ENCODE measurements at regions not wholly inside any gene's neighbourhood (a gene's known extent, or its start where the extent isn't known, plus 50 kb on each side); places are given as distances from the start of the nearest gene placed in this dataset.

GRCh38 chr11:91046261-91046660, 823.4 kb upstream of the CHORDC1 start:
- TF ChIP-seq, protein P1, sequence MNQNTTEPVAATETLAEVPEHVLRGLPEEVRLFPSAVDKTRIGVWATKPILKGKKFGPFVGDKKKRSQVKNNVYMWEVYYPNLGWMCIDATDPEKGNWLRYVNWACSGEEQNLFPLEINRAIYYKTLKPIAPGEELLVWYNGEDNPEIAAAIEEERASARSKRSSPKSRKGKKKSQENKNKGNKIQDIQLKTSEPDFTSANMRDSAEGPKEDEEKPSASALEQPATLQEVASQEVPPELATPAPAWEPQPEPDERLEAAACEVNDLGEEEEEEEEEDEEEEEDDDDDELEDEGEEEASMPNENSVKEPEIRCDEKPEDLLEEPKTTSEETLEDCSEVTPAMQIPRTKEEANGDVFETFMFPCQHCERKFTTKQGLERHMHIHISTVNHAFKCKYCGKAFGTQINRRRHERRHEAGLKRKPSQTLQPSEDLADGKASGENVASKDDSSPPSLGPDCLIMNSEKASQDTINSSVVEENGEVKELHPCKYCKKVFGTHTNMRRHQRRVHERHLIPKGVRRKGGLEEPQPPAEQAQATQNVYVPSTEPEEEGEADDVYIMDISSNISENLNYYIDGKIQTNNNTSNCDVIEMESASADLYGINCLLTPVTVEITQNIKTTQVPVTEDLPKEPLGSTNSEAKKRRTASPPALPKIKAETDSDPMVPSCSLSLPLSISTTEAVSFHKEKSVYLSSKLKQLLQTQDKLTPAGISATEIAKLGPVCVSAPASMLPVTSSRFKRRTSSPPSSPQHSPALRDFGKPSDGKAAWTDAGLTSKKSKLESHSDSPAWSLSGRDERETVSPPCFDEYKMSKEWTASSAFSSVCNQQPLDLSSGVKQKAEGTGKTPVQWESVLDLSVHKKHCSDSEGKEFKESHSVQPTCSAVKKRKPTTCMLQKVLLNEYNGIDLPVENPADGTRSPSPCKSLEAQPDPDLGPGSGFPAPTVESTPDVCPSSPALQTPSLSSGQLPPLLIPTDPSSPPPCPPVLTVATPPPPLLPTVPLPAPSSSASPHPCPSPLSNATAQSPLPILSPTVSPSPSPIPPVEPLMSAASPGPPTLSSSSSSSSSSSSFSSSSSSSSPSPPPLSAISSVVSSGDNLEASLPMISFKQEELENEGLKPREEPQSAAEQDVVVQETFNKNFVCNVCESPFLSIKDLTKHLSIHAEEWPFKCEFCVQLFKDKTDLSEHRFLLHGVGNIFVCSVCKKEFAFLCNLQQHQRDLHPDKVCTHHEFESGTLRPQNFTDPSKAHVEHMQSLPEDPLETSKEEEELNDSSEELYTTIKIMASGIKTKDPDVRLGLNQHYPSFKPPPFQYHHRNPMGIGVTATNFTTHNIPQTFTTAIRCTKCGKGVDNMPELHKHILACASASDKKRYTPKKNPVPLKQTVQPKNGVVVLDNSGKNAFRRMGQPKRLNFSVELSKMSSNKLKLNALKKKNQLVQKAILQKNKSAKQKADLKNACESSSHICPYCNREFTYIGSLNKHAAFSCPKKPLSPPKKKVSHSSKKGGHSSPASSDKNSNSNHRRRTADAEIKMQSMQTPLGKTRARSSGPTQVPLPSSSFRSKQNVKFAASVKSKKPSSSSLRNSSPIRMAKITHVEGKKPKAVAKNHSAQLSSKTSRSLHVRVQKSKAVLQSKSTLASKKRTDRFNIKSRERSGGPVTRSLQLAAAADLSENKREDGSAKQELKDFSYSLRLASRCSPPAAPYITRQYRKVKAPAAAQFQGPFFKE (tag by site-specific recombination; IDR thresholded peaks at IDR 0.05; ENCODE audit: borderline replicate concordance), result no peak
- TF ChIP-seq ZNF121 (tag by site-specific recombination; IDR thresholded peaks at IDR 0.05) (no peak), PBX3 (CRISPR knock-in tag; IDR thresholded peaks at IDR 0.05) (no peak), ZNF558 (tag by site-specific recombination; IDR thresholded peaks at IDR 0.05) (no peak), ZNF596 (tag by site-specific recombination; IDR thresholded peaks at IDR 0.05) (no peak), ZNF449 (tag by site-specific recombination; IDR thresholded peaks at IDR 0.05) (no peak), ZBTB48 (tag by site-specific recombination; IDR thresholded peaks at IDR 0.05) (no peak), ZNF416 (tag by site-specific recombination; IDR thresholded peaks at IDR 0.05) (no peak), ZNF202 (tag by site-specific recombination; IDR thresholded peaks at IDR 0.05; ENCODE audit: borderline replicate concordance) (no peak), ZNF311 (tag by site-specific recombination; IDR thresholded peaks at IDR 0.05; ENCODE audit: borderline replicate concordance) (no peak), KLF7 (tag by site-specific recombination; IDR thresholded peaks at IDR 0.05; ENCODE audit: borderline replicate concordance) (no peak)
- TF ChIP-seq, protein P2, sequence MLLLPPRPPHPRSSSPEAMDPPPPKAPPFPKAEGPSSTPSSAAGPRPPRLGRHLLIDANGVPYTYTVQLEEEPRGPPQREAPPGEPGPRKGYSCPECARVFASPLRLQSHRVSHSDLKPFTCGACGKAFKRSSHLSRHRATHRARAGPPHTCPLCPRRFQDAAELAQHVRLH (tag by site-specific recombination; IDR thresholded peaks at IDR 0.05), result no peak
- H3K4me3 ChIP-seq (ENCODE audit: low read depth, low read length), result no peak overlapping the region
- ChIA-PET POLR2A (no interaction called here), CTCF (no interaction called here)
- H3K27ac ChIP-seq (ENCODE audit: extremely low read depth, low read depth, low read length), result no peak overlapping the region
- H3K36me3 ChIP-seq (ENCODE audit: control insufficient read depth in 2 of 2, insufficient read depth in 1 of 2, low read length in 2 of 2), result no peaks in the 10 kb centered on the region
- H3K4me1 ChIP-seq (ENCODE audit: control insufficient read depth, insufficient read depth, low read length), result no peaks in the 10 kb centered on the region
- no peaks in the 10 kb centered on the region for H3K9me3 ChIP-seq (ENCODE audit: control insufficient read depth, insufficient read depth, low read depth, low read length)

DNA sequence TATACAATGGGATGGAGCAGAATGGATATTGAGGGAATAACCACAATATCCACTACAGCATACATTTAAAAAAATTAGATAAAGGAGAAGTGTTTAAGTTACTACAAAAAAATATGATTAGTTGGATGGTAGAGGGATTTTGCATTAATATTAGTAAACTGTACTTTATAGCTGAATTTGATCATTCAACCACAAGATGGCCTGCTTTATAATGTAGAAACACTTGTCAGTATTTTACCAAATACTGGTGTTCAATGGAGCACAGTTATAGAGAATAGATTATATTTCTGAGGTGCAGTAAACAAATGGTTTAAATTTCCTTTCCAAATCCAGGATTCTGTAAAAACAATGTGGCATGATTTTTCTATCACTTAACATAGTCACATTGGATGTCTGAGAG, 818.8 kb upstream of the CHORDC1 start:
- CTCF ChIA-PET, result no interaction called here
- Histone ChIP-seq H3K36me3 (ENCODE audit: control insufficient read depth in 2 of 2, insufficient read depth in 1 of 2, low read length in 2 of 2) (no peaks in the 10 kb centered on the region), H3K4me3 (ENCODE audit: low read depth, low read length) (no peak overlapping the region), H3K4me1 (ENCODE audit: control insufficient read depth, insufficient read depth, low read length) (no peaks in the 10 kb centered on the region), H3K9me3 (ENCODE audit: control insufficient read depth, insufficient read depth, low read depth, low read length) (no peaks in the 10 kb centered on the region), H3K27ac (ENCODE audit: extremely low read depth, low read depth, low read length) (no peak overlapping the region)
- POLR2A ChIA-PET, result no interaction called here
- TF ChIP-seq ZFP41 (tag by site-specific recombination; IDR thresholded peaks at IDR 0.05; ENCODE audit: borderline replicate concordance) (no peak), HOXD13 (CRISPR knock-in tag; IDR thresholded peaks at IDR 0.05; ENCODE audit: borderline replicate concordance) (no peak), ZNF24 (tag by site-specific recombination; IDR thresholded peaks at IDR 0.05) (no peak), ZNF837 (tag by site-specific recombination; IDR thresholded peaks at IDR 0.05) (no peak), ZNF112 (tag by site-specific recombination; IDR thresholded peaks at IDR 0.05) (no peak), ZNF626 (tag by site-specific recombination; IDR thresholded peaks at IDR 0.05) (no peak), KLF7 (tag by site-specific recombination; IDR thresholded peaks at IDR 0.05; ENCODE audit: borderline replicate concordance) (no peak), ZNF792 (tag by site-specific recombination; IDR thresholded peaks at IDR 0.05) (no peak), ZNF677 (tag by site-specific recombination; IDR thresholded peaks at IDR 0.05) (no peak), ZSCAN23 (tag by site-specific recombination; IDR thresholded peaks at IDR 0.05) (no peak), IKZF3 (tag by site-specific recombination; IDR thresholded peaks at IDR 0.05) (no peak)
- TF ChIP-seq, protein P3, sequence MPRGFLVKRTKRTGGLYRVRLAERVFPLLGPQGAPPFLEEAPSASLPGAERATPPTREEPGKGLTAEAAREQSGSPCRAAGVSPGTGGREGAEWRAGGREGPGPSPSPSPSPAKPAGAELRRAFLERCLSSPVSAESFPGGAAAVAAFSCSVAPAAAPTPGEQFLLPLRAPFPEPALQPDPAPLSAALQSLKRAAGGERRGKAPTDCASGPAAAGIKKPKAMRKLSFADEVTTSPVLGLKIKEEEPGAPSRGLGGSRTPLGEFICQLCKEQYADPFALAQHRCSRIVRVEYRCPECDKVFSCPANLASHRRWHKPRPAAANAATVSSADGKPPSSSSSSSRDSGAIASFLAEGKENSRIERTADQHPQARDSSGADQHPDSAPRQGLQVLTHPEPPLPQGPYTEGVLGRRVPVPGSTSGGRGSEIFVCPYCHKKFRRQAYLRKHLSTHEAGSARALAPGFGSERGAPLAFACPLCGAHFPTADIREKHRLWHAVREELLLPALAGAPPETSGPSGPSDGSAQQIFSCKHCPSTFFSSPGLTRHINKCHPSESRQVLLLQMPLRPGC (tag by site-specific recombination; IDR thresholded peaks at IDR 0.05), result no peak
